ENCODE measurements at regions not wholly inside any gene's neighbourhood (a gene's known extent, or its start where the extent isn't known, plus 50 kb on each side); places are given as distances from the start of the nearest gene placed in this dataset.

- TF ChIP-seq, protein P1, sequence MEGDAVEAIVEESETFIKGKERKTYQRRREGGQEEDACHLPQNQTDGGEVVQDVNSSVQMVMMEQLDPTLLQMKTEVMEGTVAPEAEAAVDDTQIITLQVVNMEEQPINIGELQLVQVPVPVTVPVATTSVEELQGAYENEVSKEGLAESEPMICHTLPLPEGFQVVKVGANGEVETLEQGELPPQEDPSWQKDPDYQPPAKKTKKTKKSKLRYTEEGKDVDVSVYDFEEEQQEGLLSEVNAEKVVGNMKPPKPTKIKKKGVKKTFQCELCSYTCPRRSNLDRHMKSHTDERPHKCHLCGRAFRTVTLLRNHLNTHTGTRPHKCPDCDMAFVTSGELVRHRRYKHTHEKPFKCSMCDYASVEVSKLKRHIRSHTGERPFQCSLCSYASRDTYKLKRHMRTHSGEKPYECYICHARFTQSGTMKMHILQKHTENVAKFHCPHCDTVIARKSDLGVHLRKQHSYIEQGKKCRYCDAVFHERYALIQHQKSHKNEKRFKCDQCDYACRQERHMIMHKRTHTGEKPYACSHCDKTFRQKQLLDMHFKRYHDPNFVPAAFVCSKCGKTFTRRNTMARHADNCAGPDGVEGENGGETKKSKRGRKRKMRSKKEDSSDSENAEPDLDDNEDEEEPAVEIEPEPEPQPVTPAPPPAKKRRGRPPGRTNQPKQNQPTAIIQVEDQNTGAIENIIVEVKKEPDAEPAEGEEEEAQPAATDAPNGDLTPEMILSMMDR (IDR thresholded peaks at IDR 0.05) = no peak
- TF ChIP-seq EP300 (IDR thresholded peaks at IDR 0.05) (no peak), POLR2A (IDR thresholded peaks at IDR 0.05) (no peak)
These were observed 440.7 kb downstream of the MTX2 start for GRCh38 chr2:176709991-176710390.

Data from stomach (tissue), 4 donors.